HG02588 (cell line): ENCODE measurements at regions not wholly inside any gene's neighbourhood (a gene's known extent, or its start where the extent isn't known, plus 50 kb on each side); places are given as distances from the start of the nearest gene placed in this dataset.
"Not testable (repeated sequence)": the region's sequence is repeated elsewhere in the genome, so short reads cannot be mapped to it uniquely, and the experiment has no call there.

Experiments used
- ATAC-seq: cut with Tn5 transposase; IDR thresholded peaks from one replicate; pipeline ENCODE4 v1.9.1; 2021; ENCODE audit warnings: mild to moderate bottlenecking, moderate library complexity; ENCODE audit not compliant: unreplicated experiment

GRCh38 chr4:188282471-188283232 lies 143.4 kb downstream of the TRIML1 start:
- ATAC-seq, result no peak

DNA sequence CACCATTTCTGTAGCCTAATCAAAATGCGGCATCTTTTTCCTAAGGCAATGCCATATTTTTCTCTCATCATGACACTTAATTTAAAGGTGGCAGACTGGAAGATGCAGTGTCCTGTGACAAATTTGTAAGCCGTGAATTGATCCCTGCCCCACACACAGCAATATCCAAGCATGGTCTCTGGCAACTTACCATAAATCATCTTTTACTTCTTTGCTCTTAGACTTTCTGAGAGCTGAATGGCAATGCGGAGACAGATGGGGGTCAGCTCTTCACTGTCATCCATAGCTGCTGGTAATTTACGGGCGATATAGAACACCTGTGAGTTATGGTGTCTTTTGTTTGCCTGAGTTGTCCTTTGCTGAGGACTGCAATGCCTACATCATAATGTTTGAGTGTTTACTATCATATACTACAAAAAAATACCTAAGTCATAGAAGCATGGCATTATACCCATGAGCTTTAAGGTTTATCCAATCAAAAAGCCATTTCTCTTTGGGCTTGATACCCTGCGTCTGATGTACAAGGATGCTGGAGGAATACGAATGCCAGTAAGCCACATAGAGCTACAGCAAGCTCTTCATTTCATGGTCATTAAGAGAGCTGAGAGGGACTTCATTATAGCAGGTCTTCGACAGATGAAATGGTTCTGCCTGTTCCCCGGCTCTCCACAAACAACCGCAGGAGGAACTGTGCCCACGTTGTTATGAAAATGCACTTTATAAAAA lies 148.1 kb downstream of the TRIML1 start:
- ATAC-seq, result no peak

DNA sequence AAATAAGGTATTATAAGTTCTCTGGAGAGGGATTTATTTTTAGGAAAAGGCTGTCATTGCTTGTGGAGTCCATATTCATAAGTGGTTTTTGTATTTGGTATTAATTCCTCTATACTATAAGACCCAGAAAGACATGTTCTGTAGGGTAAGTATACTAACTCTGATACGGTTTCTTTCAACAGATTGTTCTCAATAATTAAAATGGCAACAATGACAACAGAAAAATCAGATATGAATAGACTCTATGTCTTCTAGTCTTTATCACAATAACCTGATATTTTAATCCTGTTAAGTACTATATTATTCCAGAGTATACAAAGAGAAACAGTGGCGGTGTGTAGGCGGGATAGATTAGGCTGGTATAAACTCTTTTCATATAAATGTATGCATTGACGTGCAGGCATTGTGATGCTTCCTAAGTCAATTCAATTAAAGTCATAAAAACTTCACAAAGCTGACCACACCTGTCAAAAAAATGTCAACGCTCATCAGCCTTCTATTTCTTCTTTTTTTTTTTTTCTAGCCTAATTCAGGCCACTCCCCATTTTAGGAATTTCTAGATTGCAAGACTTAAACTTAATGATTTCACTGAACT lies 150.4 kb downstream of the TRIML1 start:
- ATAC-seq, result no peak

DNA sequence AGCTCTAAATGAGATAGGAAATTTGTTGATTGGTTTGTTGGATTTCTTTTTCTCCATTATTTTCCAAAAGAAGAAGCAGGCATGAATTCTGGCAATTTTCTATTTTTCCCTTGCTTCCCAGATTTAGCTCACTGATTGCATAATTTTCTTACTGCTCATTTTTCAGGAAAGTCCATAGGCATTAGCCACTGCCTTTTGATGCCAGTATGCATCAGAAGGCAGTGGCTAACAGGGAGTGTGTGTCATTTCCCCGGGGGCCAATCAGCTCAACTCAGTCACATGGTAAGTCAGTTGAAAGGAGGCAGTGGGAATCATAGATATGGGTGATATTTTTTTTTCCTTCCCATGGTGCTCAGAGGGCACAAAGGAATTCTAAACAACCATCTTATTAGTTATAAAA lies 156.7 kb downstream of the TRIML1 start:
- ATAC-seq, result no peak

DNA sequence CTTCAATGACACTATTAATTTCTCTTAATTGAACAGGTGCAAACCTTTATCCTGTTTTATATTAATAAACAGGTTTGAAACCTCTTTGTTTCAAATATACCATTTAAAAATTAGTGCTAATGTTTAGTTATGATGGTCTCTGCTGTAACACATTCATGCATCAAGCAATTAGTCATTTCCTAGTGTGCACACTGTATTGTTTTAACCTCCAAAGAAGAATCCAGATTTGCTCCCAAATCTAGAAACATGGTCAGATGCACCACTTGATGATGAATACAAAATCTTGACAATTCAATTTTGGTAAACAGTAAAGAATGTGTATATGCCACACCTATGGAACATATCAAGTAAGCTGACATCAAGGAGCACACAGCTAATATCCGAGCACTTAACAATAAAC lies 157.1 kb downstream of the TRIML1 start:
- ATAC-seq, result no peak

DNA sequence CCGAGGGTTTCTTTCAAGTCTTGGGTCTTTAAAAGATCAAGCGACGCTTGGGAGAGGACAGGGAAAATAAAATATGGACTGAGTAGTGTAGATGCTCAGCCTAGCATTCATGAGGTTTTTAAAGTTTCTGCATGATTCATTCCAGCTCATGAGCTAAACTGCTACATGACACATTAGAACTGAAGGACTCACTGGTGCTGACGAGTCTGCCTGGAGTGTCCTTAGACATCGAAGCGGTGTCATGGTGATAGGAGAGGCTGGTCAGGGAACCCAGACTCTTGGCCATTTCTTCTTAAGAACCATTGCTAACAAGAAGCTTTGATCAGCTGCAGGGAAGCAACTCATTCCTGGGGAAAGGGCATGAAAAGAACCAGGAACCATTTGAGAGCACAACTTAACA lies 158.6 kb downstream of the TRIML1 start:
- no peak for ATAC-seq

- no peak for ATAC-seq
Measured at GRCh38 chr4:188299161-188299560, 159.9 kb downstream of the TRIML1 start.

GRCh38 chr4:188300385-188300784 lies 161.1 kb downstream of the TRIML1 start:
- no peak for ATAC-seq

DNA sequence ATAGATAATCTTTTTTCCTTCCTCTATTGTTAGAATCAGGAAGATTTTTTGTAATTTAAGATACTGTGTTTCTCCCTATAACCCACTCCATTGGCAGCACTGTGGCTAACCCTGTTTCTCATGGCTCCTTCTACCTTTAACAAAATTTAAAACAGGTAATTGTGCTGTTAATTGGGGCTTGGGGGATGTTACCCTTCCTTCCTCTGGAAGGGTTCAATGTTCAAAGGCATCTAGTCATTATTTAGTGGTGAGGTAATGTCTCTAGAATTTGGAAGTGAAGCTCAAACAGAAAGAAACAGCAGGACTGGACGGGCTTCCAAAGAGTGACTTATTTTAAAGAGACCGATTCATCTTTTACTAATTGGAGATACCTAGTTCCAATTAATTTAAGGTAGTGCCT lies 166.4 kb downstream of the TRIML1 start:
- no peak for ATAC-seq

GRCh38 chr4:188307591-188307990 lies 168.3 kb downstream of the TRIML1 start:
- ATAC-seq, result no peak

- ATAC-seq, result no peak
Measured at GRCh38 chr4:188308142-188308541, 168.9 kb downstream of the TRIML1 start.

DNA sequence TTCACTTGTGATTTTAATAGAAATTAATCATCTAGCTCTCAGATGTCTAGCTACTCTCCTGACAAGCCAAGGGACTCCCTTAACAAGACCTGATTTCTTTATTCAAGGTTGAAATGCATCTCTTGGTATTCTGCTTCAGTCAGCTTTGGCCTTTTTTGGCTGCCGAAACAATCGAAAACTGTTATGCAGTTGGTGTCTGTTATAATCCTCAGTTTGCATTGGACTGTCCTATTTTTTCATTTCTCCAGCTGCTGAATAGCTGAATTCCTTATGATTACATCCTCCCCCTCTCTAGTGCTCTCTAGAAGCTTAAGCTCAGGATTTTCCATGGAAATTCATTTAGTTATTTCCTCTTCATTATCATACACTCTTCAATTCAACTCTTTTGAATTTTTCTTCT lies 177.2 kb downstream of the TRIML1 start:
- ATAC-seq, result no peak

DNA sequence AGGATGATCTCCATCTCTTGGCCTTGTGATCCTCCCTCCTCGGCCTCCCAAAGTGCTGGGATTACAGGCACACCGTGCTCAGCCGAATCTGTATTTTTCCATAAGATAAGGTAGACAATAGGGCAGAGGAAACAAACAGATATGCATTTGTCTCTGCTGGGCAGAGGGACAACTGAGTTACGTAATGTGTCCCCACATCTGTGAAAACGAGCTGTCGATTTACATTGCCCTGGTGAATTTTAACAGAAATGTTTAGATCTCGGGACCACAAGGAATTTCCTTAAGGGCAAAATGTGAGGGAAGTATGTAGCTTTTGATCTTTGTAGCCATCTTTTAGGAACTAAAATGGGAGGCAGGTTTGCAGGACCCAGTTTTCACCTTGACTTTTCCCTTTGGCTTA lies 189.7 kb downstream of the TRIML1 start:
- no peak for ATAC-seq

DNA sequence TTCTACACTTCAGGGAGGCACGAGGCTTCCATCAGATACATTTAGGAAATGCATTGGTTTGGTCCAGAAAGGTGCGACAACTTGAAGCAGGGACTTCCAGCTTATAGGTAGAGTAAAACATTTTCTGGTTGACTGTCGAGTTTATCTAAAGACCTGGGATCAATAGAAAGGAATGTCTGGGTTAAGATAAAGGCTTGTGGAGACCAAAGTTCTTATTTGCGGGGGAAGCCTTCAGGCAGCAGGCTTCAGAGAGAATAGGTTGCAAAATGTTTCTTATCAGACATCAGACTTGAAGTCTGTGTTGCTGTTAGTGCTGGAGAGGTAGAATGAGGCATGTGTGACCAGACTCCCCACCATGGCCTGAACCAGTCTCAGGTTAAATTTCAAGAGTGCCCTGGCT lies 190.3 kb downstream of the TRIML1 start:
- ATAC-seq, result no peak

DNA sequence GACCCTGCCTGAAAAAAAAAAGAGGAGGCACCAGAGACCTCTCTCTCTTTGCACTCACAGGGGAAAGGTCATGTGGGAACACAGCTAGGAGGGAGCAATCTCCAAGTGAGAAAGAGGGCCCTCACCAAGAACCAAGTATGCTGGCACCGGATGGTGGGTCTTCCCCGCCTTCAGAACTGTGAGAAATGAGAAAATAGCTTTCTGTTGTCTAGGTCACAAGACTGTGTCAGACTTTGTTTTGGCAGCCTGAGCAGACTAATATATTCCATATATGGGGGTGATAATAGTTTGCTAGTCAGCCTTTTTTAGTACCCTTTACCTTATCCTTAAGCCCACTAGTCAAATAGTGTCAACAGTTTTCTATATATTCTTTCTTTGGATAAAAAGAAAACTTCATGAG lies 193.0 kb downstream of the TRIML1 start:
- ATAC-seq, result no peak

DNA sequence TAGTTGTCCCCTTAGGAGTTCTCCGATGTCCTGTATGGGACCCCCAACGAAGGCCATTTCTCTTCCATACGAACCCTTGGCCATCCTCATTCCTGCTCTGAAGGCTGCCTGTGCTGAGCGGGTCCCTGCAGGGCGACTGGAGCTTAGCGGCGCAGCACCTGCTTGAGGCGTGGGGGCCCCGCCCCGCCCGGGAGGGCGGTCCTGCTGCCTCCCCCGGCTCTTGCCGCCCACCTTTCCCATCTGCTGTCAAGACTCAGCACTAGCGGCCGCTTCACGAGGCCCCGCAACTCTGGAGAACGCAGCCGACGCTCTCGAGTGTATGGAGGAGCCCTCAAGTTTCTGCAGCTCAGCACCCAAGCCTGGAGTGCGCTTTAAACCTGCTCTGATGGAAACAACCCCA lies 197.7 kb downstream of the TRIML1 start:
- ATAC-seq, result no peak

- no peak for ATAC-seq
Measured at GRCh38 chr4:188341428-188341827, 202.2 kb downstream of the TRIML1 start.

GRCh38 chr4:188346171-188346809 lies 207.0 kb downstream of the TRIML1 start:
- no peak for ATAC-seq

DNA sequence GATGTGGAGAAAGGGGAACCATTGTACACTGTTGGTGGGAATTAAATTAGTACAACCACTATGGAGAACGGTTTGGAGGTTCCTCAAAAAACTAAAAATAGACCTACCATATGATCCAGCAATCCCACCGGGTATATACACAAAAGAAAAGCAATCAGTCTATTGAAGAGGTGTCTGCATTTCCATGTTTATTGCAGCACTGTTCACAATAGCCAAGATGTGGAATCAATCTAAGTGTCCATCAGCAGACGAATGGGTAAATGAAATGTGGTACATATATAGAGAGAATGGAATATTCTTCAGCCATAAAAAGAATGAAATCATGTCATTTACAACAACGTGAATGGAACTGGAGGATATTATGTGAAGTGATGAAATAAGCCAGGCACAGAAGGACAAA lies 208.1 kb downstream of the TRIML1 start:
- ATAC-seq, result no peak

GRCh38 chr4:188349569-188349968 lies 210.3 kb downstream of the TRIML1 start:
- ATAC-seq, result not testable (repeated sequence)

DNA sequence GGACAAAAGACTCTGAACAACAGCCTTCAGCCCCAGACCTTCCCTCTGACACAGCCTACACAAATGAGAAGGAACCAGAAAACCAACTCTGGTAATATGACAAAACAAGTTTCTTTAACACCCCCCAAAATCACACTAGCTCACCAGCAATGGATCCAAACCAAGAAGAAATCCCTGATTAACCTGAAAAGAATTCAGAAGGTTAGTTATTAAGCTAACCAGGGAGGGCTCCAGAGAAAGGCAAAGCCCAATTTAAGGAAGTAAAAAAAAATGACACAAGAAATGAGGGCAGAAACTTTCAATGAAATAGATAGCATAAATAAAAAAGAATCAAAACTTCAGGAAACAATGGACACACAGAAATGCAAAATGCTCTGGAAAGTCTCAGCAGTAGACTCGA lies 224.0 kb downstream of the TRIML1 start:
- ATAC-seq, result no peak

DNA sequence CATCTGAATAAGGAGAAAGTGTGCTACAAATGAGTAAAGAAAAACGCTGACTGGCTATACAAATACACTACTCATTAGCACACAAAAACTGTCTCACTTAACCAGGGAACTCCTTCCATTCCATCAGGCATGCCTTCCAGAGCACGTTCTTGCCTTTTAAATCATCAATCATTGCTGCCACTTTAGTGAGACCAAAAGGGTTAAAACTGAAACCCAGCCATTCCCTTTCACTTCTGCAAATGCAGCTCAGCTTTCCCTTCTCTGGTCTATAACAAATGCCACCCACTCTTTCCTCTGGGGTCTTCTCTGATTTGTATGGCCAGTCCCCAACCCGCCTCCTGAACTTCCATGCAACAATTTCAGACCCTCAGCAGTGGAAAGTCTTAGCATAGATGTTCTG lies 231.5 kb downstream of the TRIML1 start:
- ATAC-seq, result no peak
